NCI-H524 treated with DMSO at 0.1 percent for 48 hours (cell line): ENCODE measurements at regions not wholly inside any gene's neighbourhood (a gene's known extent, or its start where the extent isn't known, plus 50 kb on each side); places are given as distances from the start of the nearest gene placed in this dataset.

Experiments
- DNase-seq: peaks from one replicate; lab custom pipeline; 2025; lab: John Stamatoyannopoulos, UW

DNA sequence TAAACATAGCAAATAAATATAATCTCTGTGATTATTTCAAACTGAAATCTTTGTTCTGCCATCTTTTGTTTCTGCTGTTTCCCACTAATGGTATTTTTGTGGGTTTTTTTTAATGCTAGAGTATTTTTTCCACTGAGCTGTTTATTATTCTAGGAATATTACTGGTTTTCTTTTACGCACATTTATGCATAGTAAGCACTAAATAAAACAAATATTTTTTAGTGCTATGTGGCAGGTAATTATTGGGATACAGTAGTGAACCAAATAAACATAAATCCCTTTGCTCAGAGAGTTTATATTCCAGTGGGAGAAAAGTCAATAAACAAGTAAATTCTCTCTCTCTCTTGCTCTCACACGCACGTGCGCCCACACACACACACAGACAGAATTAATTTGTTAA lies 397.4 kb downstream of the PRDM5 start:
- DNase-seq: no peak

DNA sequence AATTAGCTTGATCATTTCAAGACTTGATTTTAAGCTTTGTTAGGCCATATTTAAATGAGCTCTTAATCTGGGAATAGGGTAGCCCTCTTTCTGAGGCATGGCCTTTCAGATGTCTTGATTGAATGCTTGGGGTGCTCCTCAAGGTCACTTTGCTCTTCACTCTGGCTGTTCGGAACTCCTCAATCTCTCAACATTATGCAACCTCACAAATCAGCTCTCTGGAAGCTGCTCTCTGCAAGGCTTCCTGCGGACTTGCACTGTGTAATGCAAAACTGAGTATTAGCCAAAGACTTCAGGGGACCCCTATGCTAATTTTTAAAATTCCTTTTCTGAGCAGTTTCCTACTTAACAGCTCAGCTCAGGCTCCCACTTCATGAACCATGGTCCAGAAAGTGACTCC lies 398.3 kb downstream of the PRDM5 start:
- no peak for DNase-seq

GRCh38 chr4:120520761-120521160 lies 401.8 kb downstream of the PRDM5 start:
- DNase-seq: no peak

GRCh38 chr4:120517966-120518365 lies 404.6 kb downstream of the PRDM5 start:
- DNase-seq: no peak

- DNase-seq: no peak
Measured at GRCh38 chr4:120509719-120510118, 412.8 kb downstream of the PRDM5 start.

DNA sequence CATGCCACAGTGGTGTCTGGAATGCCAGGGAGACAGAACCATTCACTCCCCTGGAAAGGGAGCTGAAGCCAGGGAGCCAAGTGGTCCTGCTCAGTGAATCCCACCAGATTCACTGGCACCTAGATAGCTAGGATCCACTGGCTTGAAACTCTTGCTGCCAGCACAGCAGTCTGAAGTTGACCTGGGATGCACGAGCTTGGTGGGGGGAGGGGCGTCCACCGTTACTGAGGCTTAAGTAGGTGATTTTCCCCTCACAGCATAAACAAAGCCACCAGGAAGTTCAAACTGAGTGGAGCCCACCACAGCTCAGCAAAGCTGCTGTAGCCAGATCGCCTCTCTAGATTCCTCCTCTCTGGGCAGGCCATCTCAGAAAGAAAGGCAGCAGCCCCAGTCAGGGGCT lies 413.3 kb downstream of the PRDM5 start:
- no peak for DNase-seq

DNA sequence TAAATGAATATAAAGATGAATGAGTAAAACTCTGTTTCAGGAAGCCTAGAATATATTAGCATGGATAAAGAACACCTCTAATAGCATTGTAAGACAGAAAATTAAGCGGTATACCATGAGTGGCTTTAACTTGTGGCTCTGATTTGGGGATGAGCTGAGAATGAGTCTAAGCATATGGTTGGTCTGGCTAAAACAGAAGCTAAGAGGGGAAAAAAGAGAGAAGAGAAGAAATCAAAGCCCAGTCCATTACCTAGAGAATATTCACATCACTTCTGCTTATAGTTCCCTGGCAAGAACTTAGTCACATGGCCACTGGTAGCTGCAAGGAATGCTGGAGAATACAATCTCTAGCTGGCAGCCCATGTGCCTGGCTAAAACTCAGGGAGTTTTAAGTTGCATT lies 414.5 kb downstream of the PRDM5 start:
- no peak for DNase-seq

DNA sequence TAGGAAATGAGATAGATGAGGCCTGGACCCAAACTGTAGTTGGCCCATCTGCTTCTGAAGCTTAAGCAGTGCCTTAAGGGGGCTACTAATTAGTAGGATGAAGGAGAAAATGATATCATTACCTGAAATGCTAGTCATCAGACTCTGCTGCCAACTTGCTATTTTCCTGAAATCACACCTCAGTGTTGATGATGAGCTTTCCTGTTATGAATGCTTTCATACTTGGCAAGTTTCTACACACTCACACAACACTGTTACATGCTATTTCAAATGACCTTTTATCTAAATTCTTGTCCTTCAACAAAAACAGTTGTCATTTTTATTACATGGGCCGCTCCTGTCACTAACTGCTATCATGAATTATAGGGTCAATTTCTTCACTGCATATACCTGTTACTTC lies 416.0 kb downstream of the PRDM5 start:
- no peak for DNase-seq

GRCh38 chr4:120498678-120499077 lies 423.8 kb downstream of the PRDM5 start:
- no peak for DNase-seq

DNA sequence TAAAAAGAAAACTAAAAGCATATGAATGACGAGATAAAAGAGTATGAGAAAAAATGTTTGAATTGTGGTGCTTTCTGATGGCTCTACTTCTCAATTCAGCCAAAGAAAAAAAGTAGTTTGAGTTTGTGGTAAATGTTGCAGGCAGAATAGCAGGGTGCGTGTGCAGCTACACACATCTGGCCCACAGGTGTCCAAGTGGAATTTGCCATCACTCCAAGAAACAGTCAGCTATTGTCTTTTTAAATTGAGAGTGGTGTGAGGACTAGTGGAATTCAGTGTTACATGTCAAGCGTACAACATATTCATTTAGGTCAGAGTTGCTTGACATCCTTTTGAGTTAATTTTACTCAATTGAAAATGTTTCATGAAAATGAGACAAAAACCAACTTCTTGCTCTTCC lies 424.8 kb upstream of the MAD2L1 start:
- DNase-seq: no peak

- DNase-seq: no peak
Measured at GRCh38 chr4:120481756-120482155, 415.1 kb upstream of the MAD2L1 start.

DNA sequence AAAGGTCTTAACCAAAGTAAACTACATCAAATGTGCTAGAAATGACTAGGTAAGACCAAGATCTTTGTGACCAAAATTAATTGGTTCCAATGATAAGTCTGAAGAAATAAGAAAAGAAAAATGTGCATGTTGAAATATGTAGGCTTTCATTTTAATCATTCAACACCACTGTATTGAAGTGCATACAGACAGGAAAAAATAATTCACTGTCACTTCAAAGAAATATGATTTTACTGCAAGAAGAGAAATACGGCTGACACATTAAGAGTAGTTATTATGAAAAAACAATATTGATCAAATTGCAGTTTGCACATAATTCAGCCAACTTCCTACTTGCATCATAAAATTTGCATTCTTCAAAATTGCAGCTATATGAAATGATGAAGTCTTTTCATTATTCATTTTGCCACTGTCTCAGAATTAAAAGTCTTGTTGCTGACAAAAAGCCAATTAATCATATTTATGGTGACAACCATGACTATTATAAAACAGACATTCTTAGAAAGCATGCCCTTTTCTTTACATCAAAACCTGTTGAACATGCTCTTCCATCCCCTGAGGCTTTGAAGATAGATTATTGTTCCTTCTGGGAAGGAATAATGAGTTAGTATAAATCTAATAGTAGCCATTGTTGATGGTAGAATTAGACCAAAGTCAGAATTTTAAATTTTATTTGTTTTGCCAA lies 405.9 kb upstream of the MAD2L1 start:
- DNase-seq: no peak

DNA sequence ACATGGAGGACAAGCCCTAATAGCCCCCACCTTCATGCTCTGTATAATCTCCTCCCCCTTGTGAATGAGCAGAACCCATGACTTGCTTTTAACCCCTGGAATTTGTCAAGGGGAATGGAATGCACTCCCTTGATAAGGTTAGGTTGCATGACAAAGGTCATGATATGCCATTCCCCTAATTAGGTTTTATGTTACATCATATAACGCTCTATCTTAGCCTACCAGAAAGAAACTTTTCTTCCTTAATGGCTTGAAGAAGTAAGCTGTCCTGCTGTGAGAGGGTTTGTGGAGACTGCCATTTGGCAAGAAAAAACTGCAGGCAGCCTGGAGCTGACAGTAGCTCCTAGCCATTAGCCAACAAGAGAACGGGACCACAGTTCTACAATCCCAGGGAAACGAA lies 399.8 kb upstream of the MAD2L1 start:
- DNase-seq: no peak

- DNase-seq: no peak
Measured at GRCh38 chr4:120454788-120455187, 388.1 kb upstream of the MAD2L1 start.

DNA sequence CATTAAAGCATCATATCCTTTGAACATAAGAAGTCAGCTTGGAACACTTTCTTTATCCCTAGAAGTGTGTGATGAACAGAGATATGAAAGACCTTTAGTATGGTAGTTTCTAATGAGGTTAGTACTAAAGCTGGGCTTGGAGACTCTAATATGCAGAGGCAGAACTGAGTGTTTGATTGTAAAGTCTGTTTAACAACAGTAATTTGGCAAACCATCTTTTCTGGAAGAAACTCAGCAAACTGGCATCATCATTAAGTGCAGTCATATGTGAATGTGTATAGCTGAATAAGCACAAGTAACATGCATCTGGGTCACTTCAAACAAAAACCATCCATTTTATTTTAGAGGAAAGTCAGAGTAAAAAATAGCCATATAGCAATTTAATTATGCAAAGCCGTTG lies 385.9 kb upstream of the MAD2L1 start:
- DNase-seq: no peak

GRCh38 chr4:120452001-120452400 lies 385.4 kb upstream of the MAD2L1 start:
- DNase-seq: no peak

DNA sequence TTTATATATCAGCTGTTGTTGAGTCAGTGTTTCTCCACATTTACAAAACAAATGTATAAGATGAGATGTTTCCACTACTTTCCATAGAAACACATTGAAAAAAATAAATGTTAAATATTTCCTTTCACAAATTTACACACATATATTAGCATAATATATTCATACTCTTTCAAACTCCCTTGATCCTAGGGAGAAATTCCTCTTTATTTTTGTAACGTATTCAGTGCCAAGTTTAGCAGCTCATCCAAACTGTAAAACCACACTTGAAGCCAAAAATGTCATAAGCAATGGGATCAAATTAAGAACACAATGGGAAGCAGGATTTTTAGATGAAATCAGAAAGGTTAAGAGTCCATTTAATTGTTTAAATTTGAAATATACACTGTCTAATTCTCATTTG lies 381.1 kb upstream of the MAD2L1 start:
- no peak for DNase-seq

DNA sequence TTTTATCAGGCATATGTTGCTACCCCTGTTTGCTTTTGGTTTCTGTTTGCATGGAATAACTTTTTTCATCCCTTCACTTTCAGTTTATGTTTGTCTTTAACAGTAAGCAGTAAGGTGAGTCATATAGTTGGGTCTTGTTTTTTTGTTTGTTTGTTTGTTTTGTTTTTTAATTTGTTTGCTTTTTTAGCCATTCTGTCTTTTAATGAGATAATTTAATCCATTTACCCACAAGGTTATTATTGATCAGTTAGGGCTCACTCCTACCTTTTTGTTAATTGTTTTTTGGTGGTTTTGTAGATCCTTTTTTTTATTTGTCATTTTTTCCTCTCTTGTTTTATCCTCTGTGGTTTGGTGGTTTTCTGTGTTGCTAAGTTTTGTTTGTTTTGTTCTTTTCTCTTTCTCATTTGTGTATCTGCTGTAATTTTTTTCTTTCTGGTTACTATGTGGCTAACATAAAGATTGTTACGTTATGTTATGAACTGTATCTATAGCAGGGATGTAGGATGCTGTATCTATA lies 379.5 kb upstream of the MAD2L1 start:
- no peak for DNase-seq

- no peak for DNase-seq
Measured at GRCh38 chr4:120445186-120445585, 378.5 kb upstream of the MAD2L1 start.

DNA sequence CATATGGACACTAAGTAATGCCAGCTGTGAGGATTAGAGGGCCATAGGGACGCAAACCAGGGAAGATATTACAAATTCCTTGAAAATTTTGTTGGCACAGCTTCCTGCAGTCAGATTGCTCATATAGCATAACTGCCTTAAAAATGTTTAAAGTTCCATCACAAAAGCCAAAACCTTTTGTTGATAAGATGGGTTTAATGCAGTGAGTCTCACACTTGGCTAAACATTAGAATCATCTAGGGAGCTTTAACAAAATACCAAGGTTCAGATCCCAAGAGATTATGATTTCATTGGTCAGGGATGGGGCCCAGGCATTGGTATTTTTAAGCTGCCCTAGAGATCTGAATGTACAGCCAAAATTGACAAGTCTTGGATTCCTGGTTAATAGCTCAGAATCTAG lies 376.5 kb upstream of the MAD2L1 start:
- no peak for DNase-seq

DNA sequence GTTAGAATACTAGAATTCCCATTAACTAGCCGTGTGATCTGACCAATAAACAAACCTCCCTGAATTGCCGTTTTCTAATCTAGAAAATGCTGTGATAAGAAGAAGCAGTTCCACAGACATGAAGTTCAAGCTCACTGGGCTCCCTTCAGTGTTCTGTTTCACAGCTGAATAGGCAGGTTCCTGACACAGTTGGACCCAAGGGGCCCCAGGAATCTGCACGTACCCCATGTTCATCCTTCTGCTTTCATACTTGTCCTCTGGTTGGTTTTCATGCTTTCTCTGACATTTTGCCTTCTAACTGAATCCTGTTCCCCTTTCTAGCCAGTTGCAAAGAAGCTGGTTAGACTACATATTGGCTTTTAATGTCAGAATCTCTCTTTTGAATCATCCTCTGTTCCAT lies 374.1 kb upstream of the MAD2L1 start:
- no peak for DNase-seq

DNA sequence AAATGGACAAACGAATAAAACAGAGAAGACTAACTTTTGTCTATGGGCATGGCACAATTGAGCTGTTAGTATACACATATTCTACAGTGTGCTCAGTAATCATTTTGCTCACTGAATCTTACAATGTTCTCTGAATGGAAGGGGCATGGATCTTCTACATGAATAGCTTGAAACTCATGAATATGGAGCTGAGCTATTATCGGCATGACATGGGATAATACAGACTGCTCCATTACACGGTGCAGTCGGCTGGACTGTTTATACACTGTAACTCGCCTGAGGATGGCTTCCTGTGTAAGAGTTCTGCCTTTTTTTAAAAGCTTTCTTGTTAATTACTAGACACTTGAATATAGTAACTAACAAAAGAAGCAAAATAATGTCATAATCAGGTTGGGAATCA lies 368.5 kb upstream of the MAD2L1 start:
- DNase-seq: no peak

GRCh38 chr4:120434756-120435155 lies 368.1 kb upstream of the MAD2L1 start:
- DNase-seq: no peak

- no peak for DNase-seq
Measured at GRCh38 chr4:120432301-120432860, 365.7 kb upstream of the MAD2L1 start.
